Activated T-helper 9 cell treated with anti-CD3 and anti-CD28 coated beads, Interleukin-2, amount 50 U/mL, for 16 hours (primary cell): ENCODE measurements at regions not wholly inside any gene's neighbourhood (a gene's known extent, or its start where the extent isn't known, plus 50 kb on each side); places are given as distances from the start of the nearest gene placed in this dataset.

Experiments
- DNase-seq: peaks from one replicate; pipeline ENCODE4 v3.0.0-alpha.2; 2020; ENCODE audit warnings: low read depth

- DNase-seq = no peak
These were observed 80.7 kb upstream of the MAFB start for GRCh38 chr20:40769677-40770285.

- no peak for DNase-seq
These were observed 81.7 kb upstream of the MAFB start for GRCh38 chr20:40770564-40771307.

- DNase-seq = no peak
These were observed 82.2 kb upstream of the MAFB start for GRCh38 chr20:40771308-40771610.

DNA sequence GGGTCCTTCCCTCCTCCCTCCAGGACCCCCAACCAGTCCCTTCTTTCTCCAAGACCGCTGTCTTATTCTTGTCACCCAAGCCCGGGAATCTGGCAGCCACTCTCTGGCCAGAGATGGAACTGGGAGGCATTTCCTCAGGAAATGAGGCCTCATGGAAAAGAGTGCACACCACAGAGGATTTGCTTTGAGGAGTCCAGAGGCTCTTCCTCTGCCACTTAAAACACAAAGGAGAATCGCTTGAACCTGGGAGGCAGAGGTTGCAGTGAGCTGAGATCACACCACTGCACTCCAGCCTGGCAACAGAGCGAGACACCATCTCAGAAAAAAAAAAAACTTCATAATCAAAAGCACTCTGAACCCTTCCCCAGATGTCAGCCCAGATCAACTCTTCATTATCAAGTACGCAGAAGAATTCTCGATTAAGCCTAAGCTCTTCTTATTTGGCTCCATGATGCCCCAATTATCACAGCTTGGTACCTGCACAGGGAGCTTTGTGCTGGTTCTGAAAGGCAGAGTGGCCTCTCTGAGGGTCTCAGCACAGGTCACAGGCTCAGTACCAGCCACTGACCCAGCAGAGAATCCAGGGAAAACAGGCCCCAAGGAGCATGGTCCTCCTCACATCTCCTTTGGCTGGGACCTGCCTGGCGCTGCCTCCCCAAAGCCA is 82.9 kb upstream of the MAFB start:
- no peak for DNase-seq

DNA sequence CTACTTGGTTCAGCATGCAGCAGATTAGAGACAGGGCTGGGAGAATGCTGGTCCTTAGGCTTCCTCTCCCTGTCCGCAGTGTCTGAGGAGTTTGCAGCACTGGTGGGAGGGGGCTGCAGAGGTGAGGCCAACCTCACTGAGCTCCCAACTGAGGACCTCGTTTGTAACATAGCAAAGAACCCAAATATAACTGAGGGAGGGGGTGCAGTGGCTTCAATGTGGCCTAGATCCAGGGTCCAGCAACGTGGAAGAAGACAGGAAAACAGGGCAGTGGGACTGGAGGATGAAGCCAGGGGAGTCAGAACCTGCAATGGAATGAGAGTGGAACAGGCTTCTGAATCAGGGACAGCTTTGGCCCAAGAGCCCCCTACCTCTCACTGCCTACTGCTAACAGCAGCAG is 84.3 kb upstream of the MAFB start:
- no peak for DNase-seq

DNA sequence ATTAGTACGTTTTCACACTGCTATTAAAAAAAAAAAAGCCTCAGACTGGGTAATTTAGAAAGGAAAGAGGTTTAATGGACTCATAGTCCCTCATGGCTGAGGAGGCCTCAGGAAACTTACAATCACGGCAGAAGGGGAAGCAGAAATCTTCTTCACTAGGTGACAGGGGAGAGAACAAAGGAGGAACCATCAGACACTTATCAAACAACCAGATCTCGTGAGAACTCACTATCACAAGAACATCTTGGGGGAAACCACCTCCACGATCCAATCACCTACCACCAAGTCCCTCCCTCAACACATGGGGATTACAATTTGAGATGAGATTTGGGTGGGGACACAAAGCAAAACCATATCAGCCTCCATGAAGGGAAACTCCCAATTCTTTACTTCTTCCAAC is 85.2 kb upstream of the MAFB start:
- DNase-seq = no peak

DNA sequence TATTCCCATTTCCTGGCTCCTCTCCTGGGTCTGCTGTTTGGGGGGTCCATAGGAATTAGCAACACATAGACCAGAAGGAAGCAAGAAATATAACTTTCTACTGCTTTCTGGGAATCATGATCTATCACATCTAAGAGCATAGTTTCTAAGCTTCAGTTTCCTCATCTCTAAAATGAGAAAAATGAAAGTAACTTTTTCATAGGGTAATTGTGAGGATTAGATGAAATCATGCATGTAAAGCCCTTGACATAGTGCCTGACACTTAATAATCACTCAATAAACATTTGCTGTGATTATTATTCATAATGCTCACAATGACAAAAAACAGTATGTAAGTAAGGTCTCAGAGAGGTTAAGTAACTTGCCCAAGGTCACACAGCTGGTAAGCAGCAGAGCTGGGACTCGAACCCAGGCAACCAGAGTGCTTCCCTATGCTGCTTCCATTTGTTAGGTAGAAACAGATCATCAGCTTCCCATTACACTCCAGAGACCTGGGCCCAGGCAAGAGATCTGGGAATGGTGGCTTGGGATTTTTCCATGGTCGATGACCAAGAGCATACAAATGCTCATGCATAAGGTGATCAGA is 86.6 kb upstream of the MAFB start:
- no peak for DNase-seq

GRCh38 chr20:40776466-40777457 is 87.7 kb upstream of the MAFB start:
- no peak for DNase-seq

GRCh38 chr20:40777653-40778052 is 88.6 kb upstream of the MAFB start:
- no peak for DNase-seq

DNA sequence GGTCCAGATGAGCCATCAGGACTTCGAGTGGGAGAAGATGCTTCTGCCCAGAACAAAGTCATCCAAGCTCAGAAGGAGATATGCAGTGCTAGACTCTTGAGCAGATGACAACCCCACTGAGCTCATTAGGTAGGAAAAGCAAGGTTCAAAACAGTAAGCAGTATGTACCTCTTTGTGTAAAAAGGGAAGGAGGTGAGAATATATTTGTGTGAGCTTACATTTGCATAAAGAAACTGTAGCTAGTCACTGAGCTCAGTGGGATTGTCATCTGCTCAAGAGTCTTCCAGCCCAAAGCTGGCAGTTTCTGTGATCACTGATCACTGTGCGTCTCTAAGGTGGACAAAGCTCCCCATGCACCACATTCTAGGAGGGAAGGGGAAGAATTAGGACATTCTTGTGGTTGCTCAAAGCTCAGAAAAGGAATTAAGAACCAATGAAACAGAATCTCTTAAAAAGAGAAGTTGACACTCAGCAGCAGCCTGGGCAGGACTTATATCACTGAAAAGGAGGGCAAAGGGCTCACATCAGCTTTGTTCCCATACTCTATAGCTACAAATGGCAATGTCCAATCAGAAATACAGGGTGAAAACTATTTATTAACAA is 90.0 kb upstream of the MAFB start:
- no peak for DNase-seq

DNA sequence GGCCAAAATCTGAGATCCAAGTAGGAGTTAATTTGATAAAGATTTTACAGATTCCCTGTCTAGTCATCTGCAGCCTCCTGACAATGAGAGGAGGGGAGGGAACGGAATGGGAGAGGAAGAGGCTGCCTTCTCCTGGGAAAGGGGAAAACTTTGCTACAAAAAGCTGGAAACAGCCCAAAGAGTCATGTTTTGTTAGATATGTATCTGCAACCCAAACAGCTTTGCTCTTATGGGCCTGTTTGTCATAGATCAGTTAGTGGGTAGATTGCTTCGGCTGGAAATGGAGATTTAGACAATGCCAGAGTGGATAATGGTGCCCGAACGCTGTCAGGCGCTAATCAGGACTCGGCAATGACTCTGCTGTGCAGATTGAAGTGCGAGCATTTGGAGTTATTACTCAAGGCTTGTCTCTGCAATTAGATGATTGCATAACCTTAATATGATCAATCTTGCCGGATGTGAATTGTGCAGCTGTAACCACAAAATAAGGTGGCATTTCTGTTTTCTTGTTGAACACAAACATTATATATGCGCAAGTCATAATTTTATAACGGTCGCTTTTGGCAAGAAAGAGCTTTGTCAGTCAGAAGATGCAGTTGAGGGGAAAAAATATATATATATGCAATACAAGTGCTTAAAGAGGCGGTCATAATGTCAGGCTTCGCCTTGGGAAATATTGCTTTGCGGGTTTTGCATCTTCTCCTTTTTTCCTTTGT is 92.4 kb upstream of the MAFB start:
- no peak for DNase-seq

DNA sequence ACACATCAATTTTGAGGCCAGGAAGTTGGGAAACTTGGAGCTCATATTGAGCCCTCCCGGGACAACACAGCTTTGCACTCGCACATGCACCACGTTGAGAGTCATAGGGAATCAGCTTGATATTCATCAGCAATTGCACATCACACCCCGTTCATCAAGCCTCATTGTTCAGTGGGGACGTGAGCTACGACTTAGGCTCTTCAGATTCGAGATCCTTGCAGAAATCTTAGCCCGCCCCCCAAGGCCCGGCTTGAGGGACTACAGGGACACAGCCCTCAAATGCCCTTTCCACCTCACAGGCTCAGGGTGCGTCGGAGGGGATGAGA is 93.0 kb upstream of the MAFB start:
- DNase-seq = no peak

- no peak for DNase-seq
These were observed 96.3 kb upstream of the MAFB start for GRCh38 chr20:40785346-40785745.

DNA sequence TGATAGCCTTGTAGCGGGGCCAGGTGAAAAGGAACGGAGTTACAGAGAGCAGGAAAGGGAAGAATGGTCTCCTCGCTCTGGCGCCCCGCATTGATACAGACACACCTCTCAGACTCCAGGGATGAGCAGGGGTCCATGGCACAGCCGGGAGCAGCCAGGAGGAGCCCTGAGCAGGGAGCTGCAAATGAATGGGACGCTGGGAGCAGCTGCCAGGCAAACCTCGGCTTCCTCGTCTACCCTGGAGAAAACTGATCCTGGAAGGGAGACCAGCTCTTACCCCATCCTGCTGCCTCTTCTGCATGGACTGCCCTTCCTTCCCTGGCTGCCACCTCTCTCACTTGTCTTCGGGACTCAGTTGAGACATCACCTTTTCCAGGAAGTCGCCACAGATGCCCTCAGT is 97.3 kb upstream of the MAFB start:
- DNase-seq = no peak

DNA sequence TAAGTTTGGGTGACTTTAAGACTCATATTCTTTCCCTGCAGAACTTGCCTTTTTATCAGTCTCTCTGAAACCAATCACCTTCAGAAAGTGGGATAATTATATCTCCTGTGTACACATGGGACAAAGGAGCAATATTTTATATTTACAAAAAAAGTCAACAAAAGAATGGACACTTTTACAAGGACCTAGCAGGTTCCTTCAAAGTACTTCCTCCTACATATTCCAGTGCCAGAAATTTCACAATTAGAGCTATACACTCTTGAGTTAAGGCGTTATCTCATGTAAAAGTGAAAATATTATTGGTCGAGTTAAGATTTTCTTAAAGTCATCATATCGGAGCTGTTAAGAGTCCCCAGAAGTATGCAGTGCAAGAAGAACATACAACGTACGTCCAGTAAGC is 98.9 kb upstream of the MAFB start:
- no peak for DNase-seq

- DNase-seq = no peak
These were observed 108.4 kb upstream of the MAFB start for GRCh38 chr20:40797425-40797824.

DNA sequence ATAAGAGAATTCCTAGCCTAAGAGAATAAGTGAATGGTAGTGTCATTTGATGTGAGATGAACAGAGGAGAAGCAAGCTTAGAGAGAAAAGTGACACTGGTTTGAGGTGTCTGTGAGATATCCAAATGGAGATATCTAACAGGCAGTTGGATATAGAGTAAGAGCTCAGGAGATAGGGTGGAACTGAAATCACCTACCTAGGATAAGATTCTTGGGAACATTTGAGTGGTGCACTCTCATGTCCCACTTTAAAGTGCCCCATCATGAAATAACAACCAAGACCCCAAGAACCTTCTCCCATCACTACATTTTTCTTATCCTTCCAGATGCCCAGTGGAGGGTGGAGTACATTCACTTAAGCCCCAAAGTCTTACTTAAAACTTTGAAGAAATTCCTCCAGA is 109.0 kb upstream of the MAFB start:
- DNase-seq = no peak

DNA sequence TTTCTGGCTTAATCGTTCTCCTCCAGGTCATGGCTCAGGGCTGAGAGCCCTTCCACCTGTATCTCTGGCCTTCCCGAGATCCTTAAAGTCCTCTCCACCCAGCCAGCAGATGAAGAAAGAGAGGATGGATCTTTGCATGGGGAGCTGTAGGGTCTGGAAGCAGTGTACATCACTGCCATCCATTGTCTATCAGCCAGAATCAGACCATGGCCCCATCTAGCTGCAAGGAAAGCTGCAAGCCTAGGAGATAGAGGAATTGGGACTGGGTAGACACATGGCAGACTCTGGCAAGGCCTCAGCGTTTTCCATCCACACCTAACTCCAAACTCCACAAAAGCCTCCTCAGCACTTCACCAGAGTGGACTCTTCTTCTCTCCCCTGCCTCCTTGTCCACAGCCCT is 113.8 kb upstream of the MAFB start:
- no peak for DNase-seq

DNA sequence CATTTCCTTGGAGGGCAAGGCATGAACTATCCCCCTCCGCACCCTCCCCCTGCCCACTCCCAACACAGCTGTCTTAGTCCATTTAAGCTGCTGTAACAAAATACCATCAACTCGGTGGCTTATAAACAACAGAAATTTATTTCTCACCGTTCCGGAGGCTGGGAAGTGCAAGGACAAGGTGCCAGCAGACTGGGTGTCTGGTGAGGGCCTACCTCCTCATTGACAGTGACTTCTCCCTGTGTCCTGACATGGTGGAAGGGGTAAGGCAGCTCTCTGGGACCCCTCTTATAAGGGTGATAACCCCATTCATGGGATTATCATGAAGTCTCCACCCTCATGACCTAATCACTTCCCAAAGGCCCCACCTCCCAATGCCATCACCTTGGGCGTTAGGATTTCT is 114.3 kb upstream of the MAFB start:
- DNase-seq = no peak

GRCh38 chr20:40805592-40805991 is 116.6 kb upstream of the MAFB start:
- no peak for DNase-seq
